C4-2B (cell line): ENCODE measurements at regions not wholly inside any gene's neighbourhood (a gene's known extent, or its start where the extent isn't known, plus 50 kb on each side); places are given as distances from the start of the nearest gene placed in this dataset.
"Not testable (repeated sequence)": the region's sequence is repeated elsewhere in the genome, so short reads cannot be mapped to it uniquely, and the experiment has no call there.

ENCODE experiments used
- CTCF ChIP-seq: fragments of 450-650 bp; conservative IDR thresholded peaks from 2 replicates; pipeline ENCODE4 v1.5.1; 2017; ENCODE audit warnings: mild to moderate bottlenecking
- ZFX ChIP-seq: fragments of 450-650 bp; IDR thresholded peaks from 2 replicates; pipeline ENCODE4 v1.6.1; 2017

DNA sequence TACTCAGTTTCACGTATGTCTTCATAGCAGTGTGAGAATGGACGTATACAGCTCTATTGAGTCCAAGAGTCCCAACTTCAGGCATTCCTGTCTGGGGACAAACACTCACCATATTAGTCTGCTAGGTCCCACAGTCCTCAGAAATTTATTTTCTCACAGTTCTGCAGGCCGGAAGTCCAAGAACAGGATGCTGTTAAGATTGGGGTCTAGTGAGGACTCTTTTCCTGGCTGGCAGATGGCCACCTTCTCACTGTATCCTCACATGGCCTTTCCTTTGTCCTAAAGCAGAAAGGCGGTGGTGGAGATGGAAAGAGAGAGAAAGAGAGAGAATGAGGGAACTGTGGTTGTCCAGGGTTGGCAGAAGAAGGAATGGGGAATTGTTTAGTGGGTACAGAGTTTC is 82.0 kb upstream of the PRKX start:
- not testable (repeated sequence) for TF ChIP-seq CTCF, ZFX
